SK-N-SH treated with all-trans-retinoic acid at 6 μM for 48 hours (cell line): ENCODE measurements at regions not wholly inside any gene's neighbourhood (a gene's known extent, or its start where the extent isn't known, plus 50 kb on each side); places are given as distances from the start of the nearest gene placed in this dataset.

ENCODE experiments used
- ARNTL ChIP-seq: fragments of 450-650 bp; formaldehyde crosslinking; IDR thresholded peaks from 2 replicates; pipeline ENCODE4 v1.5.0; 2020; ENCODE audit warnings: low read depth, mild to moderate bottlenecking, moderate library complexity, borderline replicate concordance
- GLIS3 ChIP-seq: fragments of 250-450 bp; sonication (Bioruptor Pico); IDR thresholded peaks from 2 replicates; pipeline ENCODE4 v1.5.0; 2020; ENCODE audit warnings: mild to moderate bottlenecking, moderate library complexity
- ISL1 ChIP-seq: fragments of 250-450 bp; sonication (Bioruptor Pico); IDR thresholded peaks from 2 replicates; pipeline ENCODE4 v2.1.2; 2022; ENCODE audit warnings: mild to moderate bottlenecking, moderate library complexity
- POU6F1 ChIP-seq: fragments of 250-450 bp; sonication (Bioruptor Pico); IDR thresholded peaks from 2 replicates; pipeline ENCODE4 v1.8.0; 2021; ENCODE audit warnings: low read depth, mild to moderate bottlenecking, moderate library complexity, borderline replicate concordance
- ZNF8 ChIP-seq: fragments of 450-650 bp; formaldehyde crosslinking; IDR thresholded peaks from 2 replicates; pipeline ENCODE4 v1.5.0; 2020; ENCODE audit warnings: mild to moderate bottlenecking, moderate library complexity
- TF ChIP-seq, protein P1 (sequence below): fragments of 250-450 bp; sonication (Bioruptor Pico); IDR thresholded peaks from 2 replicates; pipeline ENCODE4 v1.8.0; 2020; ENCODE audit warnings: mild to moderate bottlenecking, moderate library complexity, borderline replicate concordance

DNA sequence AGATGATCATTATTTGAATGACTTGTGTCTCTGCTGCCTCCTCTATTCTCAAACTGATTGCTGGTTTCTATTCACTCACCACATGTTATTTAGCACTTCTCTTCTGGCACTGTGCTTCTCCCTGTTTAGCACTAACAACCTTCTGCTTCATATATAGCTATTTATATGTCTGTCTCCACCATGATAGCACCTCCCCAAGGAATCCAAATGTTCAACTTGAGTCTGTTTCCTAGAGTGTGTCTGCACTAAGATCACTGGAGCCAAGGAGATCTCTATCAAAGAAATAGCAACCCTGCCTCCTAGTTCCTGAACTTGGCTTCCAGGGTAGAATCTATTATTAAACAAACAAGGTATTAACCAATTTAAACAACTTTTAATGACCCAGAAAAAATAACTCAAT lies 104.5 kb downstream of the CYP26A1 start:
- no peak for TF ChIP-seq POU6F1
- TF ChIP-seq, protein P1, sequence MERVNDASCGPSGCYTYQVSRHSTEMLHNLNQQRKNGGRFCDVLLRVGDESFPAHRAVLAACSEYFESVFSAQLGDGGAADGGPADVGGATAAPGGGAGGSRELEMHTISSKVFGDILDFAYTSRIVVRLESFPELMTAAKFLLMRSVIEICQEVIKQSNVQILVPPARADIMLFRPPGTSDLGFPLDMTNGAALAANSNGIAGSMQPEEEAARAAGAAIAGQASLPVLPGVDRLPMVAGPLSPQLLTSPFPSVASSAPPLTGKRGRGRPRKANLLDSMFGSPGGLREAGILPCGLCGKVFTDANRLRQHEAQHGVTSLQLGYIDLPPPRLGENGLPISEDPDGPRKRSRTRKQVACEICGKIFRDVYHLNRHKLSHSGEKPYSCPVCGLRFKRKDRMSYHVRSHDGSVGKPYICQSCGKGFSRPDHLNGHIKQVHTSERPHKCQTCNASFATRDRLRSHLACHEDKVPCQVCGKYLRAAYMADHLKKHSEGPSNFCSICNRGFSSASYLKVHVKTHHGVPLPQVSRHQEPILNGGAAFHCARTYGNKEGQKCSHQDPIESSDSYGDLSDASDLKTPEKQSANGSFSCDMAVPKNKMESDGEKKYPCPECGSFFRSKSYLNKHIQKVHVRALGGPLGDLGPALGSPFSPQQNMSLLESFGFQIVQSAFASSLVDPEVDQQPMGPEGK (CRISPR knock-in tag): no peak
- TF ChIP-seq ISL1 (CRISPR knock-in tag): no peak
- TF ChIP-seq GLIS3 (CRISPR knock-in tag): no peak
- TF ChIP-seq ZNF8 (CRISPR knock-in tag): no peak
- TF ChIP-seq ARNTL (CRISPR knock-in tag): no peak
